HT1080 (cell line): ENCODE measurements at regions not wholly inside any gene's neighbourhood (a gene's known extent, or its start where the extent isn't known, plus 50 kb on each side); places are given as distances from the start of the nearest gene placed in this dataset.
"Not testable (repeated sequence)": the region's sequence is repeated elsewhere in the genome, so short reads cannot be mapped to it uniquely, and the experiment has no call there.

ENCODE experiments used
- DNase-seq: peaks from one replicate; pipeline ENCODE4 v3.0.0-alpha.2; 2015; ENCODE audit warnings: low read depth

DNA sequence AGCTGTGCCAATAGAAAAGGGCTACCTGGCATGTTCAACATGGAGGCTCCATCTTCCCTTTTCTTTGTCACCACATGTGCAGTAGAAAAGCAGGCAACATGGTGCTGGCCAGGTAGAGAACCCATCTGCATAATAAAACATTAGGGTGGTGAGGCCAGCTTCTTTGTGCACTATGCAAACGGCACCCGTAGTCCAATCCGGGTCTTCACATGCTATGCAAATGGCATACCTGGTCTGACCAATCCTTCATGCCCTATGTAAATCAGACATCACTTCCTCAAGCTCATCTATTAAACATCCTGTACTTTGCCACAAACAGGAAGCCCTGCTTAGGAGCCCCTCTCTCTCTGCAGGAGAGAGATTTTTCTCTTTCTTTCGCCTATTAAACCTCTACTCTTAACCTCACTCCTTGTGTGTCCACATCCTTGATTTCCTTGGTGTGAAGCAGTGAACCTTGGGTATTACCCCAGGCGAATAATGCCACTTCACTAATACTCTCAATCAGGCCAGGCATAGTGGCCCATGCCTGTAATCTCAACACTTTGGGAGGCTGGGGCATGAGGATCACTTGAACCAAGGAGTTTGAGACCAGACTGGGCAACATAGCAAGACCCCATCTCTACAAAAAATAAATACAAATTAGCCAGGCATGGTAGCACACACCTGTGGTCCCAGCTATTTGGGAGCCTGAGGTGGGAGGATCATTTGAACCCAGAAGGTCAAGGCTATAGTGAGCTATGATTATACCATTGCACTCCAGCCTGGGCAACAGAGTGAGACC, 111.3 kb upstream of the MRI1 start:
- DNase-seq, result no peak

DNA sequence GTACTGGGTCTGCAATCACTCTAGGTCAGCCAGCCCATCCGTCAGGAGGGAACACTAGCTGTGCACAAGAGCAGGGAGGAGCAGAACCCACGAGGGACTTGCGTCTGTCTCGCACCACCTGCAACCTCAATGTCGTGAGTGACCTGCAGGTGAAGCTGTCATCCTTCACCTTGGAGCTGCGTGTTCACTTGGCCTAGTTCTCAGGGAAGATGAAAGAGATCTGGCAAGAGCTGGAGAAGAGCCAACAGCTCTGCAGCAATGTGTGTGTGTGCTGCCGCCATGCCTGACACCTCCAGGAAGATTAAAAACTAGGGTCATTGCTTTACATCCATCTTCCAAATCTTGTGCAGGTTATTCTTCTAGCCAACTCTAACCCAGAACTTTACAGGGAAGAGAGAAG, 117.6 kb upstream of the MRI1 start:
- no peak for DNase-seq

DNA sequence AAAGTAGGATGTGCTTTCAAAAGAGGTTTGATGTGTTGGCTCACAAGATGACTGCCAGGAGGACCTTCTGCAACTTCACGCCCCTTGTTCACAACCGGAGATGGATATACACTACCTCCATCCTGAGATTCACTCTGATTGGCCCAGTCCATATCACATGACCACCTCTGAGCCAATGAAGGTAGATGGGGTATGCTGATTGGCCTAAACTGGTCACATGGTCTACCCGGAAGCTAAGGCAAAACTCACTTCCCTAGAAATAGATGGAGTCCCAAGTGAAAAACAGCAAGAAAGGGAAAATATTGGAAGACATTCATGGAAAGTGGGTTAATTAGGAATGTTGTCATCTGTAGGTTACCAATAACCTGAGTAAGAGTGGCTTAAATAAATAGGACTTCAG, 119.7 kb upstream of the MRI1 start:
- peak; percentile 31 for DNase-seq

DNA sequence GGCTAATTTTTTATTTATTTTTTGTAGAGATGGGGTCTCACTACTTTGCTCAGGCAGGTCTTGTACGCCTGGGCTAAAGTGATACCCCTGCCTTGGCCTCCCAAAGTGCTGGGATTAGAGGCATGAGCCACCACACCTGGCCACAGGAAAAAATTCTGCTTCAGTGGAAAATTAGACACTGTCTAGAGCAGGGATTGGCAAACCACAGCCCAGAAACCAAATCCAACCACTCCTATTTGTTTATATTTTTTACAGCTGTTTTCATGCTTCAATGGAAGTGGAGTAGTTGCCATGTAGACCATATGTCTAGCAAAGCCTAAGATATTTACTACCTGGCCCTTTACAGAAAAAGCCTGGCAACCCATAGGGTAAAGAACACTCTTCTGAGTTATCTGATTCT, 123.7 kb upstream of the MRI1 start:
- DNase-seq, result no peak

DNA sequence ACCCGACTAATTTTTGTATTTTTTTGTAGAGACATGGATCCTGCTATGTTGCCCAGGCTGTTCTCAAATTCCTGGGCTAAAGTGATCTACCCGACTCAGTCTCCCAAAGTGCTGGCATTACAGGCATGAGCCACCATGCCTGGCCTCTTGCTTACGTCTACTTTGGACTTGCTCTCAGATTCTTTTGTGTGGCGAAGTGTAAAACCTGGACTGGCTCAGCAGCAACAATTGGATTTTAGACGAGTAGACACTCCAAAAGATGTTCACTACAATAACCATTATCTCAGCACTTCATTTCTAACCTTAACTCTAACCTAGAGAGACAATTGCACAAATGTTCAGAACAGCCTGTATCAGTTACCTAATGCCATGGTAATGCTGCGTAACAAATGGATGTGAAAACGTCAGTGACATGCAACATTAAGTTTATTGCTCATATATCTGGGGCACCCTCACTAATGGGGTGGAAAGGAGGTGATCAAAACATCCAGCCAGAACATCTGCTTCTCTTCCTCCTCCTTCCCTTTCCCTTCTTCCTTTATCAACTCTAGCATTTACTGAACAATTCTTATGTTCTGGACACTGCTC, 124.9 kb upstream of the MRI1 start:
- DNase-seq, result no peak

DNA sequence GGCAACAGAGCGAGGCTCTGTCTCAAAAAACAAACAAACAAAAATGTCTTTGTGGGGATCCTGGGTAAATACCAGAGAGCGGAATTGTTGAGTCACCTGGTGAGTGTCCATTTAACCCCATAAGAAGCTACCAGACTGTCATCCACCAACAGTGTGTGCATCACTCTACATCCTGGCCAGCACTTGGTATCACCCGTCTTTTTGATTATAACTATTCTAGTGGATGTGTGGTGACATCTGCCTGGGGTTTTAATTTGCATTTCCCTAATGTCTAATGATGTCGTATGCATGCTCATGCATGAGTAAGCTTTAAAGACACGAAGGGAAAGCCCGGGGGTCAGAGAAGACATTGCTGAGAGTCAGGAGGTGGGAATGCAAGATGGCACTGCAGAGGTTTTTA, 126.7 kb upstream of the MRI1 start:
- no peak for DNase-seq

DNA sequence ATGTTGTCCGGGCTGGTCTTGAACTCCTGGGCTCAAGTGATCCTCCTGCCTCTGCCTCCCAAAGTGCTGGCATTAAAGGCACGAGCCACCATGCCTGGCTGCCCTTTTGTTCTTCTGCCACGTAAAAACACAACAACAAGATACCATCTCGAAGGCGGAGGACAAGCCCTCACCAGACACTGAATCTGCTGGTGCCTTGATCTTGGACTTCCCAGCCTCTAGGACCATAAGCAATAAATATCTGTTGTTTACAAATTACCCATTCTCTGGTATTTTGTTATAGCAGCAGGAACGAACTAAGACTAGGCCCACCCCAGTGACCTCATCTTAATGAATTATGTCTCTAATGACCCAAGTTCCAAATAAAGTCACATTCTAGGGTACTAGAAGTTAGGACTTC, 128.4 kb upstream of the CACNA1A start:
- DNase-seq, result no peak

DNA sequence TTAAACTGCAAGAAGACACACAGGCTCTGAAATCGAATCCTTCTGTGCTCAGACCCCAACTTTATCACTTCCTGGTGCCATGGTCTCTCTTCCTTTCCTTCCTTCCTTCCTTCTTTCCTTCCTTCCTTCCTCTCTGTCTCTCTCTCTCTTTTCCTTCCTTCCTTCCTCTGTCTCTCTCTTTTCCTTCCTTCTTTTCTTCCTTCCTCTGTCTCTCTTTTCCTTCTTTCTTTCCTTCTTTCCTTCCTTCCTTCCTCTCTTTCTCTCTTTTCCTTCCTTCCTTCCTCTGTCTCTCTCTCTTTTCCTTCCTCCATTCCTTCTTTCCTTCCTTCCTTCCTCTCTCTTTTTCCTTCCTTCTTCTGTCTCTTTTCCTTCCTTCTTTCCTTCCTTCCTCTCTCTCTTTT, 127.2 kb upstream of the CACNA1A start:
- no peak for DNase-seq

DNA sequence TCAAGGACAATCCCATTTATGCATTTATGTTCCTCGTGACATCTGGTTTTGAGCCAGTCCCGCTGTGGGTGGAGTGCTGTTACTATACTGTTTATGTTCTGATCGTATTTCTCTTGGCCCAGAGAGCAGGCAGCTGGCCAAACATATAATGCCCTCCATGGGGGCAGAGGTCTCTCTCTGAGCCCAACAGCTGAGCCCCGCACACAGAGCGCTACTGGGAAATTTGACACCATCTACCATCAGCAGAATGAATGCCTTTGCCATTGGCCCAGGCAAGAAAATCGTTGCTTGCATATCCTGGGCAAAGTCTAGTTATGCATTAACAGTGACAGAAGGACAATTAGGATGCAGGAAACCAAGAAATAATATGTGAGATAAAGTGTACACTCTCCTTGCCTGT, 126.8 kb upstream of the CACNA1A start:
- no peak for DNase-seq

DNA sequence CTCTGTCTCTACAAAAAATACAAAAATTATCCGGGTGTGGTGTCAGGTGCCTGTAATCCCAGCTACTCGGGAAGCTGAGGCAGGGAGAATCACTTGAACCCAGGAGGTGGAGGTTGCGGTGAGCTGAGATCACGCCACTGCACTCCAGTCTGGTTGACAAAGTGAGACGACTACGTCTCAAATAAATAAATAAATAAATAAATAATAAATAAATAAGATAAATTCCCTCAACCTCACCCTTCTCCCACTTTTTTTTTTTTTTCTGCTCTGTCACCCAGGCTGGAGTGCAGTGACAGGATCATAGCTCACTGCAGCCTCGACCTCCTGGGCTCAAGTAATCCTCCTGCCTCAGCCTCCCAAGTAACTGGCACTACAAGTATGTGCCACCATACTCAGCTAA, 125.9 kb upstream of the CACNA1A start:
- DNase-seq, result not testable (repeated sequence)

DNA sequence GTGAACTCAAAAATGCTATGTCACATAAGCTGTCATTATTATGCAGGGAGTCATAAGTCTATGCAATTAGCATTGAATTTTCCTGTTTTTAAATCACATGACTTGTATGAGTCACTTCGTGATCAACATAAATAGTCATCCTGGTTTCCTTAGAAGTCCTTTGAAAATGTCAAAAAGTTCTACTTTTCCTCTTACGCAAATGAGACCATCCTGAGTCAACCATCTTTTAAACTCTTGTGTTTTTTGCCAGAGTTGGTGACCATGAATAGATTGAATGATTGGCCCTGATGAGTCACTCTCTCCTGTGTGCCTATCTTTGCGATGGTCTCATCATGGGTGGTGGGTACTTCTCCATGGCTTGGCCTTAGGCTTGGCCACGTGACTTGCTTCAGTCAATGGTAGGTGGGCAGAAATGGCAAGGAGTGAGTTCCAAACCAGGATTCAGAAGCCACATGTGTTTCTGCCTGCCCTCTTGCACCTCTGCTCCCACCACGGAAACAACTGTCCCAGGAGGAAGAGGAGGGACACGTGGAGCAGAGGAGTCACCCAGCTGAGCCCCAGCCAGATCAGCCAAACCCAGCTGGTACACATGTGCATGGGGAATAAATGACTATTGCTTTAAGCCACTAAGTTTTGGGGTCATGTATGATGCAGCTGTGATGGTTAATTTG, 123.5 kb upstream of the CACNA1A start:
- peak; percentile 69 for DNase-seq

DNA sequence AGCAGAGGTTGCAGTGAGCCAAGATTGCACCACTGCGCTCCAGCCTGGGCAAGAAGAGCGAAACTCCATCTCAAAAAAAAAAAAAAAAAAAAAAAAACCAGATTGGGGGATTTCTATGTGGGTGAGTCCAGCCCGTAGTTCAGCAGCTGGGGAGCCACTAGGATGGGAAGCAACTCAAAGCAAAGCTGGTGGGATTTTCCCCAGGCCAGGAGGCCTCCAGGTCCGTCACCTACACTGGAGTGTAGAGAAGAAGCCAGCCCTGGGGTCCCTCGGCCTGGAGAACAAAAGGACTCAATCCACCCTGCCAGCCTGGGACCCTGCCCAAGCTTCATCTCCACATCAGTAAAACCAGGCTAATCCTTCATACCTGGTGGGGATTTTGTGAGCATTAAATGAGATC, 121.3 kb upstream of the CACNA1A start:
- DNase-seq, result no peak

DNA sequence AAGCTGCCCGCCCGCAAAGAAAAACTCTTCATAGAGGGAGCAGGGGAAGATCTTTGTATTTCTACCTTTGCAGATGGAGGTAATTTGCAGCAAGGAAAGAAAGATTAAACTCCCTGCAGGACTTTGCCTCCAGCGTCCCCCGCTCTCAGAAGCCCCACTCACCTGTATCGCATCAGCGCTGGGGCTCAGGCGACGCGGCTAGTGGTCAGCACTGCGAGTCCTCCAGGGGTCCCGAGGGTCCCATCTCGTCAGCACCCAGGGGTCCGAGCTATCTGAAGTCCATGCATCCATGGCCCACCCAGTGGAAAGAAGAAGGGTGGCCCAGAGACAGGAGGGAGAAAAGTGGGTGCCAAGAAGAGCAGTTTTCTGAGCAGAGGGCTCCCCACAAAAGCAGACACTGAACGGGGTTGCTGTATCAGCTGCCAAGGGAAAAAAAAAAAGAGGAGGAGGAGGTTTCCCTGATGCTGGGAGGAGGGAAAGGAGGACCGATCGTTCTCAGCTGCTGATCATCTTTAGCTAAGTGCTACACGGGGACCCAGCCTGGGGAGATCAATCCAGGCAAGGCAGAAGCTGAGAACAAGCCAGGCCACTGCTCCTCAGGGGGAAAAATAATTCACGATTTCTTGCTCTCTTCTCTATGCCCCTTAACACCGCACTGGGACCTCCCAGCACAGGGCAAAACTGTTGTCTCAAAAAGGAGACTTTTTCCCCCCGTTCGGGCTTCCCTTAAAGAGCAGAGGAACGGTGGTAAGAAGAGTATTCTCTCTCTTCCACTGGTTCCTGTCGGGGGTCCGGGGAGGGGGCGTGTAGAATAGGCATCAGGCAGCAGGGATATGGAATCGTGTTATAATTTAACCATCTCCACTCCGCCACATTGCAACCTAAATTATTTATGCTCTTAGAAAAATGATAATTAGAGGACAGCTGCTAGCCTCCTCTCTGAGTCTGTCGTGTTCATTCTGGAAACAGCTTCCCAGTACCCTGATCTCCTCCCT, 117.7 kb upstream of the CACNA1A start:
- no peak for DNase-seq

DNA sequence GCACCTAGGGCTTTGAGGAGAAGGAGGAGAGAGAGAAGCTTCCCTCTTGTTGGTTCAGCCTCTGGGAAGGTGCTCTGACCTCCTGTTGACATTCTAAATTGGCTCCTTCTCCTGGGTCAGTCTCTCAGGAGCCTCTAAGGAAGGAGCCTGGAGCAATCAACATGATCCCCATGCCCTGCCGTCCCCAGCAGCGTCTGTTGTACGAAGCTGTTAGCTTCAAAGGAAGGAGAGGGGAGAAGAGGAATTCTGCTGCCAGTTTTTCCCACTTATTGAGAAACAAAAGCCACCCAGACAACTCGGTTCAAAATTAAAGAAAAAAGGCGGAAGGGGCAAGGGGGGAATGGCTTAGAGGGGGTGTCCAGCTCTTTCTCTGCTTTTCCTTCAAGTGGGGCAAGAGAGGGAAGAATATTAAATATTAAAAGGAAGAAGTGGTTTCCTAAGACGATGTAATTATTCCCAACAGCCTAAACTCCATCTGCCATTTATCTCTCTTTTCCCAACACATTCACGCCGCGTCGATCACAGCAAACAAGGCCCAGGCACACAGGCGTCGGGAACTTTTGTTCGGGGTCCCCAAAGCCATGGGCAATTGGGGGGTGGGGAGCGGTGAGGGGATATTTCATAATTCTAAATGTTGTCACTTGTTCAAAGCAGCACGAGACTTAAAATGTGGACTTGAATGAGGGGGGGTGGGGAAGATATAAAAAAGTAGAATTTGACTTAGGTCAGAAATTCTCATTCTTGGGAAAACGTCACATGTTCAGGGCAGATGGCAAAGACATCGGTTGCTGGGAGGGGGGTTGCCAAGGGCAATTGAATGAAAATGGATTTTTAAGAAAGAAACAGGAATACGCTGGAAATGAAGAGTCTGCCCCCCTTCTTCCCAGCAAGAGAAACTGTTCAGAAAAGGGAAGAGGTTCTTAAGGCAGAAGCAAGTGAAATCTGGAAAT, 116.8 kb upstream of the CACNA1A start:
- no peak for DNase-seq

DNA sequence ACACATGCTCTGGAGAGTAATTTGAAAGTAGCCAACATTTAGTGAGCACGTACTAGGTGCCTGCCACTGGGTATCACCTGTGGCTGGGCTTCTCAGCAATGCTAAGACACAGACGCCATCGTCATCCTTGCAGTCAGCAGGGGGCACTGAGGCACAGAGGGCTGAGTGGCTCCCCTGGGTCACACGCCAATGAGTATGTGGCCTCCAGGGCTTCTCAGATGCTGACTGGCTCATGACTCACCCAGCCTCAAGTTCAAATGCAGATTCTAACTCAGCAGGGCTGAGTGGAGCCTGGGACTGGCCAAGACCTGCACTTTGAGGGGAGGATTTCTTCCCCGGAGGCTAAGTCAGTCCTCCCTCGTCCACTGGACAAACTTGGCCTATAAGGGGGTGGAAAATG, 115.1 kb upstream of the CACNA1A start:
- peak; percentile 89 for DNase-seq

DNA sequence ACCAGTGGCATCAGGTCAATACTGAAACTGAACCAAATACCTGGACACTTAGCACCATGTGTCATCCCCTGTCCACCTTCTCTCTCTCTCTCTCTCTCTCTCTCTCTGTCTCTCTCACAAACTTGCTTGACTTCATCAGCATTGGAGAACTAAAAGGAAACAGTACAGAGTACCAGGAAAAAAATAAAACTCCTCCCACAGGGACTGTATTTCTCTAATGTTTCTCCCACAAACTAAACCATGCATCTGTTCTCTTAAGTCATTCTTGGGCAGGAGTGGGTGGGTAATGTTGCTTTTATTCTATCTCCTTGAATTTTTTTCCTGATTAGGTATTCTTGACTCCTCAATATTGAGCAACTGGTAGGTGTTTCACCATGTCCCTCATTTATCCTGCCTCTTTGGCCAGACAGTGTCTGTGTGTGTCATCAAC, 112.9 kb upstream of the CACNA1A start:
- DNase-seq, result no peak

DNA sequence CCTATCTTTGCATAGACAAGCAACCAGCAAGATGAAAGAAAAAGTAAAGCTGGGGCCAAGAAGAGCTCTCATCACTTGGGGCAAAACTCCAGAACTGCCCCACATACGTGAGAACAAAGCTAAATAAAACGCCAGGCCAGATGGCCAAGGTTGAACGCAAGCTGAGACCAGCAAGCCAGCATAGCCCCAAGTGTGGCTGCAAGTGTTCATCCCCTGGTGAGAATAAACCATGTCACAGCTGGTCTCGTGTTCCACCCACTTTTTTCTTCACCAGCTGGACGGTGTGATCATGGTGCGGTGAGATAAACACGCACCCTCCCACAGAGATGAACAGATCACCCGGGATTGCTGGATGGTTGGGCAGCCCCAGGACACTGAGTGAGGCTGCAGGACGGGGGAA, 109.6 kb upstream of the CACNA1A start:
- no peak for DNase-seq

DNA sequence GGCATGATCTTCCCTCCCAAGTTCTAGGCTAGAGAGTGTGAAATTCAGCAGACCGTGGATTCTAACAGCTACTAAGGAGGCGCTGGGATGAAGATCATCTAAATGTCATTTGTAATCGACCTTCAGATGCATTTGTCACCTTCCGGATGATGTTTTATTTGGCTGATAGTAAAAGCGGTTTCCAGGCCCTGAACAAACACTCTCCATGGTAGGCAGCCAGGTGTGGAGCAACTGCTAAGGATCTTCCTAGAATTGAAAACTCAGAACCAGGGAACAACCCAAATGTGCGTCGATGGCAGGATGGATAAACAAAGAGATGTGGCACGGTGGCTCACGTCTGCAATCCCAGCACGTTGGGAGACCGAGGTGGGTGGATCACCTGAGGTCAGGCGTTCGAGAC, 107.2 kb upstream of the CACNA1A start:
- DNase-seq, result no peak

DNA sequence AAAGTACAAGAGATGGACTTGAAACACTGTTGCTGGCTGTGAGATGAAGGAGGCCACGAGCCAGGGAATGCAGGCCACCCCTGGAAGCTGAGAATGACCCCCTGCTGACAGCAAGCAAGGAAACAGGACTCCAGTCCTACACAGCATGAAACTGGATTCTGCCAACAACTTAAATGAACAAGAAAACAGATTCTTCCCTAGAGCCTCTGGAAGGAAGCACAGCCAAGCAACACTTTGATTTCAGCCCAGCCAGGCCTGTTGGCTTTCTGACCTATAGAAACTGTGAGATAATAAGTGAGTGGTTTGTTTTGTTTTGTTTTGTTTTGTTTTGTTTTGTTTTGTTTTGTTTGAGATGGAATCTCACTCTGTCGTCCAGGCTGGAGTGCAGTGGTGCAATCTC, 105.3 kb upstream of the CACNA1A start:
- DNase-seq, result no peak

DNA sequence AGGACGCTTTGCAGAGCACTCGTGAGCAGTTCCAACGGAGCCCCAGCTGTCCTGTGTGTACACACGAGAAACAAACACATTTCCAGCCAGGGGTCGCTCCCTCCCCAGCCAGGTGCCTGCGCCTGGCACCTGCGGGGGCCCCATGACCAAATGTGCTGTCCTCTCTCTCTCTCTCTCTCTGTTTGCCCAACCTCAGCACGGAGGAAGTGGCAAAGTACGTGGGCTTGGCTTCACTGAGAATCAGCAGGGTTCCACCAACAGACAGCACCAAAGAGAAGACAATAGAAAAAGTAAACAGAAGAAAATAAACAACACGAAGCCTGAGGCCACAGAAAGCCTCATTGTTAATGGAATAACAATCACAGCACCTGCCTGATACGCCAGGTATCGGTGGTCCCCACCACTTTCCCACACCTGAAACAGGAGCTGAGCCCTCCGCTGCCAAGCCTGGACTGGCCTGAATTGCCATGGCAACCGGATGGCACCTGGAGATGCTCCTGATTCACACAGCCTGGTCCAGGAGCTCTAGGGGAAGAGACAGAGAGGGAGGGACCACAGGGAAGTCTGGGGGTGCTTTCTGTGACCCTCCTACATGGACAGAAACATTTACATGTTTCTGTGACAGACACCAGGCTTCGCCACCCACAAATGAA, 103.9 kb upstream of the CACNA1A start:
- no peak for DNase-seq
